SK-N-MC (cell line): ENCODE measurements at regions not wholly inside any gene's neighbourhood (a gene's known extent, or its start where the extent isn't known, plus 50 kb on each side); places are given as distances from the start of the nearest gene placed in this dataset.

ENCODE experiments used
- EZH2 ChIP-seq: fragments of 200-600 bp; sonication (generic); IDR thresholded peaks from one replicate; pipeline ENCODE4 v1.6.1; 2017; ENCODE audit warnings: antibody characterized with exemption
- POLR2AphosphoS5 ChIP-seq: IDR thresholded peaks from 2 replicates; pipeline ENCODE4 v1.6.1; 2012; ENCODE audit warnings: mild to moderate bottlenecking, low read depth, low read length, borderline replicate concordance

- no peak for TF ChIP-seq EZH2
- TF ChIP-seq POLR2AphosphoS5: no peak
Measured at GRCh38 chr5:2524620-2525019, 226.9 kb downstream of the IRX2 start.
